ENCODE measurements at regions not wholly inside any gene's neighbourhood (a gene's known extent, or its start where the extent isn't known, plus 50 kb on each side); places are given as distances from the start of the nearest gene placed in this dataset.
A peak's percentile ranks its signal among the peaks of the same experiment; 100 is the strongest.

DNA sequence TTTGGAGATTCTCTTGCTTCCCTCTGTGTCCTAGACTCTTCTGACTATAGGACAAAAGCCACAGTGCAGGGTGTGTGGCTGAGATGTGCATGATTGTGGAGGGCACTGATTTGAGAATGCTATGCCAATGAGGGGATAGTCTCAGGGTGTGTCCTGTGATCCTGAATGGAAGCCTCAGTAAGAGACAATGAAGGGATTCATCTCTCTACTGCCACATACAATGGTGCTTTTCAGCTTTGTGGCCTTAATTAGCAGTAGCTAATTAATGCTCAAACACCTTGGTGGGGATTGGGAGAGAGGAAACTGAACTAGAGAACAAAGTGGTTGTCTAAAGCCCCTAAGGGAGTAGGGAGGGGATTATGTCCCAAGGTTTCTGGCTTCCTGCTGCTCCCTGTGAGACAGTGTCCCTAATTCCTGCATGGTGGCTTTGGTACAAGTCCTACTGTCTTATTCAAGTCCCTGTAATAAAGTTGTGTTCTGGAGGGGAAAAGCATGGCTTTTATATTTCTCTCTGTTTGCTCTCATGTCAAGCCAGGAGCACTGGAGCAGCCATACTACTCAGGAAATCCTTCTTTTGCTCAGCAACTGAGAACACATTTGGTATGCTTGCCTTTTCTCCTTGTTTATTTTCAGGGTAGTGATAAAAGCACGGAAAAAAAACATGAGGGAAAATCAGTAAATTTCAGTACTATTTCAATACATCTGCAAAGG is 415.2 kb upstream of the TCF4 start:
- Mint-ChIP-seq H3K4me1 (peaks cover 36% of the 10 kb centered on the region), H3K27ac (no peak overlapping the region), H3K36me3 (no peaks in the 10 kb centered on the region), H3K9me3 (no peaks in the 10 kb centered on the region), H3K27me3 (ENCODE audit: insufficient read depth, low read depth) (peaks cover 4% of the 10 kb centered on the region), H3K4me3 (no peak overlapping the region)
- peak; percentile 83 for DNase-seq (ENCODE audit: low spot score)
- Histone ChIP-seq H3K36me3 (no peaks in the 10 kb centered on the region), H2AFZ (replicated peaks) (no peak overlapping the region), H3K4me3 (peak overlapping the region; percentile 3), H3K27me3 (no peaks in the 10 kb centered on the region), H3F3A (ENCODE audit: low read depth) (peaks cover 64% of the 10 kb centered on the region), H3K9me3 (ENCODE audit: low read depth) (no peaks in the 10 kb centered on the region), H3K27ac (peak overlapping the region; percentile 83), H3K4me1 (peaks cover 80% of the 10 kb centered on the region), H3K9ac (no peak overlapping the region), H3K79me2 (ENCODE audit: low read depth) (no peaks in the 10 kb centered on the region), H4K20me1 (ENCODE audit: low read depth) (no peaks in the 10 kb centered on the region), H3K4me2 (peak overlapping the region; percentile 50)
- TF ChIP-seq, protein P1, sequence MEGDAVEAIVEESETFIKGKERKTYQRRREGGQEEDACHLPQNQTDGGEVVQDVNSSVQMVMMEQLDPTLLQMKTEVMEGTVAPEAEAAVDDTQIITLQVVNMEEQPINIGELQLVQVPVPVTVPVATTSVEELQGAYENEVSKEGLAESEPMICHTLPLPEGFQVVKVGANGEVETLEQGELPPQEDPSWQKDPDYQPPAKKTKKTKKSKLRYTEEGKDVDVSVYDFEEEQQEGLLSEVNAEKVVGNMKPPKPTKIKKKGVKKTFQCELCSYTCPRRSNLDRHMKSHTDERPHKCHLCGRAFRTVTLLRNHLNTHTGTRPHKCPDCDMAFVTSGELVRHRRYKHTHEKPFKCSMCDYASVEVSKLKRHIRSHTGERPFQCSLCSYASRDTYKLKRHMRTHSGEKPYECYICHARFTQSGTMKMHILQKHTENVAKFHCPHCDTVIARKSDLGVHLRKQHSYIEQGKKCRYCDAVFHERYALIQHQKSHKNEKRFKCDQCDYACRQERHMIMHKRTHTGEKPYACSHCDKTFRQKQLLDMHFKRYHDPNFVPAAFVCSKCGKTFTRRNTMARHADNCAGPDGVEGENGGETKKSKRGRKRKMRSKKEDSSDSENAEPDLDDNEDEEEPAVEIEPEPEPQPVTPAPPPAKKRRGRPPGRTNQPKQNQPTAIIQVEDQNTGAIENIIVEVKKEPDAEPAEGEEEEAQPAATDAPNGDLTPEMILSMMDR (IDR thresholded peaks at IDR 0.05) = no peak
- TF ChIP-seq EZH2phosphoT487 (IDR thresholded peaks at IDR 0.05) (peak; percentile 47), EZH2 (IDR thresholded peaks at IDR 0.05) (no peak)

DNA sequence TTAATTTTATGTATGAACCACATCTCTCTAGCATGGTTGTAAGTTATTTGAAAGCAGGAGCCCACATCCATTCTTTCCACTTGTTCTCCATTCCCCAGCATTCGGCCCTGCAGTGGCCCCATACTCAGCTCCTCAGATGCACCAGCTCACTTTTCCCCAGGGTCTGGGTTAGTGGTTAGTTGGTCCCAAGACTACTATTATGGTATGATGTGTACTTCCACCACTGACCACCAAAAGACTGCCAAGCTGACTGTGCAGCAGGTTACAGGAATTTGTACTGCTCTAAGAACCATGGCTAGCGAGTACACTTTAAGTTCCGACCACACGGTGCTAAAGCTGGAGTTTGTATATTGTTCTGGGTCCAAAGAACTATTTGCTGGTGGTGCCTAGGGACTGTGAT is 413.6 kb upstream of the TCF4 start:
- TF ChIP-seq EZH2phosphoT487 (IDR thresholded peaks at IDR 0.05) (no peak), EZH2 (IDR thresholded peaks at IDR 0.05) (no peak)
- TF ChIP-seq, protein P1 (IDR thresholded peaks at IDR 0.05) = no peak
- Mint-ChIP-seq H3K36me3 (no peaks in the 10 kb centered on the region), H3K4me1 (peaks cover 52% of the 10 kb centered on the region), H3K27me3 (ENCODE audit: insufficient read depth, low read depth) (peaks cover 4% of the 10 kb centered on the region), H3K4me3 (no peak overlapping the region), H3K27ac (no peak overlapping the region), H3K9me3 (no peaks in the 10 kb centered on the region)
- no peak overlapping the region for H3K4me2 ChIP-seq
- no peaks in the 10 kb centered on the region for H3K36me3 ChIP-seq
- H3K79me2 ChIP-seq (ENCODE audit: low read depth) = no peaks in the 10 kb centered on the region
- H3K27ac ChIP-seq = no peak overlapping the region
- no peak overlapping the region for H3K9ac ChIP-seq
- H3K27me3 ChIP-seq = no peaks in the 10 kb centered on the region
- peaks cover 79% of the 10 kb centered on the region for H3F3A ChIP-seq (ENCODE audit: low read depth)
- H2AFZ ChIP-seq (replicated peaks) = no peak overlapping the region
- H3K9me3 ChIP-seq (ENCODE audit: low read depth) = no peaks in the 10 kb centered on the region
- peaks cover 93% of the 10 kb centered on the region for H3K4me1 ChIP-seq
- H3K4me3 ChIP-seq = no peak overlapping the region
- no peaks in the 10 kb centered on the region for H4K20me1 ChIP-seq (ENCODE audit: low read depth)
- DNase-seq (ENCODE audit: low spot score) = no peak

DNA sequence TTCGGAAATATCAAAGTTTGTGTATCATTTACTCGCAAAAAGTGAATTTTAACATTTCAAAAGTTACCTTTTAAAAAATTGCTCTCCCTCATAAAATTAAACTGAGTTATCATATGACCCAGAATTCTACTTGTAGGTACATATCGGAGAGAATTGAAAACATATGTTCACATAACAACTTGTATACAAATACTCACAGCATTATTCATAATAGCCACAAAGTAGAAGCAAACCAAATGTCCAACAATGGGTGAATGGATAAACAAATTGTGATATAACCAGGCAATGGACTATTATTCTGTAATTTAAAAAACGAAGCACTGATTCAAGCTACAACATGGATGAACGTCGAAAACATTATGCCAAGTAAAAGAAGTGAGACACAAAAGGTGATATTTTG is 412.0 kb upstream of the TCF4 start:
- H3K9me3 ChIP-seq (ENCODE audit: low read depth) = no peaks in the 10 kb centered on the region
- peaks cover 97% of the 10 kb centered on the region for H3K4me1 ChIP-seq
- H2AFZ ChIP-seq (replicated peaks) = no peak overlapping the region
- H3K27ac ChIP-seq = peak overlapping the region; percentile 86
- H3K36me3 Mint-ChIP-seq = no peaks in the 10 kb centered on the region
- no peak for TF ChIP-seq EZH2 (IDR thresholded peaks at IDR 0.05)
- no peak for TF ChIP-seq EZH2phosphoT487 (IDR thresholded peaks at IDR 0.05)
- TF ChIP-seq, protein P1 (IDR thresholded peaks at IDR 0.05) = no peak
- peaks cover 80% of the 10 kb centered on the region for H3F3A ChIP-seq (ENCODE audit: low read depth)
- no peaks in the 10 kb centered on the region for H3K79me2 ChIP-seq (ENCODE audit: low read depth)
- H3K4me3 ChIP-seq = no peak overlapping the region
- no peaks in the 10 kb centered on the region for H4K20me1 ChIP-seq (ENCODE audit: low read depth)
- H3K9me3 Mint-ChIP-seq = no peaks in the 10 kb centered on the region
- H3K27me3 ChIP-seq = no peaks in the 10 kb centered on the region
- peaks cover 62% of the 10 kb centered on the region for H3K4me1 Mint-ChIP-seq
- H3K27ac Mint-ChIP-seq = peak overlapping the region; percentile 74
- H3K36me3 ChIP-seq = no peaks in the 10 kb centered on the region
- peaks cover 7% of the 10 kb centered on the region for H3K27me3 Mint-ChIP-seq (ENCODE audit: insufficient read depth, low read depth)
- H3K4me2 ChIP-seq = peak overlapping the region; percentile 71
- peak overlapping the region; percentile 3 for H3K4me3 Mint-ChIP-seq
- no peak overlapping the region for H3K9ac ChIP-seq
- DNase-seq (ENCODE audit: low spot score) = no peak
